RCC 7860 (cell line): ENCODE measurements at regions not wholly inside any gene's neighbourhood (a gene's known extent, or its start where the extent isn't known, plus 50 kb on each side); places are given as distances from the start of the nearest gene placed in this dataset.
"Not testable (repeated sequence)": the region's sequence is repeated elsewhere in the genome, so short reads cannot be mapped to it uniquely, and the experiment has no call there.

ENCODE experiments used
- DNase-seq: peaks from one replicate; pipeline ENCODE4 v3.0.0-alpha.2; 2015; ENCODE audit warnings: low spot score
- FAIRE-seq: peaks from 2 replicates; lab custom pipeline; 2012; peaks lifted over from hg19 to GRCh38; lab: Jason Lieb, UNC

DNA sequence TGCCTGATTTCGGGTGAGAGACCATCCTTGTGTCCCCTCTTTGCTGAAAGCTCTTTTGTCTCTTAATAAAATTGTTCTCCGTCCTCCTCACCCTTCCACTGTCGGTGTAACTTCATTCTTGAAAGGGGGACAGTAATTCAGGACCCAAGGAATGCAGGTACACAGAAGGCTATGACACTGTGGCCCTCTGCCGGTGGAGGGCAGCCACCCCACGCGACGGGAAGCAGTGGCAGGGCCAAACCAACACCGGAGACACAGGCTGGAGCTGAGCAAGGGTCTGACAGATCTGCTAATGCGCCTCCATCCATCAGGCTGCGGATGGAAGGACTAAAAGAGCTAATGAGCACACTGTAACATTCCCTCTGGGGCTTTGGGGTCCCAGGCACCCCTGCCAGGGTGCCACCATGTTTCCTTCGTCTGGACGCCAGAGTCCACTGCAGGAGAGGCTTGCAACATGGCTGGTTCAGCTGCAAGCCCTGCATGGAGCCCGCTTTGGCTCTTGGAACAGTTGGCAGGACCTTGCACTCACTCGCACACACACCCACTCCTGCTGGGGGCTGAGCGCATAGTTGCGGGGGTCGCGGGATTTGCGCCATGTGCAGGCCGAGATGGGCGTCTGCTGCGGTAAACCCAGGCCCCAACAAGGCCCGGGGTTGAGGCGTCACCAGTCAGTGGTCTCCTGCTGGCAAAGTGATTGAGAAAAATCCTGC, 544.1 kb upstream of the CDH7 start:
- no peak for DNase-seq
- no peak for FAIRE-seq

DNA sequence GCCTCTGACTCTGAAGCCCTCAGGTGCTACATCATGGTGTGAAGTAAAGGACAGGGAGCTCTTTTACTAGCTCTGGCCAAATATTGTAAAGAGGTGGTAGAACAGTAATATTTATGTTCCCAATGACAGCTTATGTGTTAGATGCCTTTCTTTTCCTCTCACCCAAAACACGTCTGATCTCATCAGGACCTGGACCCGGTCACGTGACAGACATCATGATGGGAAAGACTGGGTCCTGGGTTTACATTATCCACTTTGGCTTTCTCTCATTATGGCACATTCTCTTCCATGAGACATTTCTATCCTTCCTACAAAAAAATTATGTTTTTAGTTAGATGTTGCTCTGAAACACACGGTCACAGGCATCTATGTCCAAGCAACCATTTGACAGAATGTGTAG, 548.7 kb upstream of the CDH7 start:
- FAIRE-seq (no peak), DNase-seq (no peak)

DNA sequence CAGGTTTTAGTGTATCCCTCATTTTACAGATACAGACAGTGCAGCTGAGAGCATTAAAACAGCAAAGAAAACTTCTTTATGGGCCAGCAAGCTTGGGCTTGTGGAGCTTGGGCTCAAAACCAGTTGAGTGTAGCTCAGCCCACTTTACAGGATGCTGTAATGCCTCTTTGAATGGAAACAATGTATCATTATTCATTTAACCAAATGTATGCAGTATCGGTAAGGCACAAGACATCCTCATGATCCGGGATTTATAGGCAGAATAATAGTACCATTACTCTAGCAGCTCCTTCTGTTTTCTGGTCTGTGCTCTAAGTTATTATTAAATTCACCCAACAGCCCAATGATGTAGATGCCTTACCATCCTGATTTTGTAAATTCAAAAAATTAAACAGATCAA, 575.1 kb upstream of the CDH7 start:
- no peak for FAIRE-seq
- no peak for DNase-seq

DNA sequence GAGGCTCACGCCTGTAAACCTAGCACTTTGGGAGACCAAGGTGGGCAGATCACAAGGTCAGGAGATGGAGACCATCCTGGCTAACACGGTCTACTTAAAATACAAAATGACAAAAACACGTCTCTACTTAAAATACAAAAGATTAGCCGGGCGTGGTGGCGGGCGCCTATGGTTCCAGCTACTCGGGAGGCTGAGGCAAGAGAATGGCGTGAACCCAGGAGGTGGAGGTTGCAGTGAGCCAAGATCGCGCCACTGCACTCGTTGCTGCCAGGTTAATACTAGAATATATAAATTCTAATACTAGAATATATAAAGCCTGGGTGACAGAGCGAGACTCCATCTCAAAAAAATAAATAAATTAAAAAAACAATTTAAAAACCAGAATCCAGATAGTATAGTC, 588.7 kb upstream of the CDH7 start:
- FAIRE-seq, DNase-seq: not testable (repeated sequence)

DNA sequence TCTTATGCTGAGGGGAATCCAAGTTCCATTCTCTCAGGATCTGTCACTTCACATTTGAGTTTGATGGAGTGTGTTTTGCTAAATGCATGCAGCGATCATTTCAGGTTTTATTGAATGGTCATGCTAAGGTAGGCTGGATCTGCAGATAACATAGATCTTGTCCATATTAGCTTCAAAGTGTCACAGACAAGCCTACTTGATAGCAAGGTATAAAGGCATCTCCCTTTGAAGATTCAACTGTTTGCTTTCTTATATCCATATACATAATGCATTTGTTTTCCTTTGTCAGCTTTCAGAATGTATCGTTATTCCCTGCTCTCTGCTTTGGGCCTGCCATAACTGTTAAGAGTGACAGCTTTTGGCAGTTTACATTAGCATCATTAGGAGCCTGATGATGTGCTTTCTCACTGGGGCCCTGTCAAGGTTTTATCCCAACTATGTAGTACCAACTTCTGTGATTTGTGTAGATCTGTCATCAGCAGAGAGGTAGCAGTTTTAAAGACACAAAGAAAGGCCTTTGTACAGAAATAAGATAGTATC, 604.3 kb upstream of the CDH7 start:
- DNase-seq (no peak), FAIRE-seq (no peak)

DNA sequence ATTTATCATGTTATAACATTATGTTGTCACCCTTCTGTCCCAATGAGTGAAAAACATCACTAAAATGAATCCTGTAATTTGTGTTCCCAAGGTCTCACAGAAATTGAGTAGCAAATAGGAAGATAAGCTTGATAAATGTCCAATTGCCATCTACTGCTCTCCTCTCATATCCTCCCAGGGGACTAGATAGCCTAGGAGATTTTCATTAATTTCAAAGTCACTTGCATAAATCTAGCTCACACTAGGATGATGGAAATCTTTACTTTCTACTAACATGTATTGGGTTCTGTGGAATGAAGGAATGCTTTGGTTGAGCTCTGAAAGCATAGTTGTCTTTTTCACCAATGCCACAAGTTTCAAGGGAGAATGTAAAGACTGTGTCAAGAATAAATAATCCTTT, 605.5 kb upstream of the CDH7 start:
- no peak for FAIRE-seq

DNA sequence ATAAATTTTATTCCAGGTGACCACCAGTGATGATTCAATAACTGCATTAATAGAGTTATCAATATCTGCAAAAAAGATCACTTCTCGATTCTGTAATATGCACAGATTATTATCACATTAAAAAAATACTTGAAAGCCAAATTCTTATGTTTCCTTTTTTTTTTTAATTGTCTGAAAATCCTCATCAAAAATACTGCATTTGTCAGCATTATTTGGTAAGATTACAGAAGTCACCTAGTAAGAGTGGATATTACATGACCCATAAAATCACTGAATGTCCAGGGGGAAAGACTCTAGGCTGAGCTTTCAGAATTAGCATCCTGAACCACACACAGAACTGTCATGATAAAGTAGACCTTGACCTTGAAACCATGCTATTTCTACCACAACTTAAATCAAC, 617.2 kb upstream of the CDH7 start:
- DNase-seq (no peak), FAIRE-seq (no peak)

More for the DNA sequence above, 605.5 kb upstream of the CDH7 start:
- no peak for DNase-seq

DNA sequence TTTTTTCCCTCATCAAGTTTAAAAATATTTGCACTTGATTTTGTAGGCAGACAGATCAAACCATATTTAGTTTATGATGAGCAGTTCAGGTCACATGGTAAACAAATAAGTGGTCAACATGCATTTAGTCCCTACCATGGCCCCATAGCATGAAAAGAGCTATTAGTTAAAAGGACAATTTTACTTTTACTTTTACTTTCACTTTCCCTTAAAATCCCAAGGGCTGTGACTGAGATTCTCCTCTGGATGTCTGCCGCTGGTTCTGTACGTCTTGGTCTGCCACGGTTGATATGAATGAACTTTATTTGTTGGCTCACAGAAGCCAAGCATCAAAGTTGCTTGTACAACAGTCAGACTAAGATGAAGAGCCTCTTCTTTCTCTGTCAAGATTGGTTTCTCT, 626.2 kb upstream of the CDH7 start:
- FAIRE-seq (no peak), DNase-seq (peak; percentile 16)

DNA sequence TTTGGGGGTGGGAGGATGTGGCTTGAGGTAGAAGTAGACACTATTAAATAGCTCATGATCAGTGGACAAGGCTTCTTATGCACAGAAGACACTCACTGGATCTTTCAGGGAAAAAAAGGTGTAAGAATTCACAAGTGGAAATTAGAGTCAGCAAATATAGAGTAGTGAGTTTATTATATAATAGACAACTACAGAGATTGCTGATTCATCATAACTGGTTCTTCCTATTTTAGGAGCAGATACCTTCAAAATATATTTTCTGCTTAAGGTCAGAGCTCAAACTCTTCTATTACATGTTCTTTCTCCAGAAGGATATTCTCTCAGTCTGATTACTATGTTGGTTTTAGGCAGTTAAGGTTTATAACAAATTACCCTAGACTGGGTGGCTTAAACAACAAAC, 646.9 kb upstream of the CDH7 start:
- FAIRE-seq (no peak), DNase-seq (no peak)

DNA sequence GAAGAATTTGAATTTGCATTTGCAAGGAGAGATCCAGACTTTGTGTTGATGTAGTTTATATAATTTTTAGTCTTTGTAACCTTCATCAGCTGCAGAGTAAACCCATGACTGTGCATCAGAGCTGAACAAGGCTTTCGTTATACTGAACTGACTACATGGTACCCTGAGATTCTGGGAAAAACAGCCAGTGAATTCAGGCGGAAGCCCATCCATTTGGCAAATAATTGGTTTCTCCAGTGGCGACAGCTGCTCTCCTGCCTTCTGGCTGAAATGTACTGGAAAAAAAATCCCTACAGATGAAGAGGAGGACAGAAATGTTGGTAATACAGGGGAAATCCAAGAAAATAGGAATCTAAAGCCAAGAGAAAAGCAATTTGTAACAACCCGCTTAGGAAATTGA, 657.5 kb upstream of the CDH7 start:
- FAIRE-seq (no peak), DNase-seq (no peak)

DNA sequence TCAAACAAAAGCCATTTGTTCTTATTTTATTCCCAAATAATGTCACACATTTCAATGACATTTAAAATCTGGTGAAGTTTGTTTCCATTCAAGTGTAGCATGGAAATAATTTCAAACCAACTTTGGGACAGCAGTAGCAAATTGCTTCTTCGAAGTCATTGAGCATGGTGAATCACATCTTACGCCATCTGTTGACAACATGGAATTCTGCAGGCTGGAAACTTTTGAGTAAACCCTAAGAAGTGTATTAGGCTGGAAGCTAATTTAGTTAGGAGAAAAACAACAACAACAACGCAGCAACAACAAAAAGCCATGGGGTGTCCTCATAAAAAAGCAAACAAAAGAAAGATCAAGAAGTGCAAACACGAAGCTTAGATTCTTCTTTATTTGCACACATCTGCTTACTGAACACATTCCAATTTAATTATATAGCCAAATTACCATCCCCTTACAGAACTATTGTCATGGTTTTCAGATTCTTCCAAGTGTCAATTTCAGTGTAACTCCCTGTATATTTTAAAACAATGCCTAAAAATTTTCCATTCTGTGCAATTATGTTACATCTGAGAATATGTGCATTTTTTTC, 659.0 kb upstream of the CDH7 start:
- no peak for FAIRE-seq

DNA sequence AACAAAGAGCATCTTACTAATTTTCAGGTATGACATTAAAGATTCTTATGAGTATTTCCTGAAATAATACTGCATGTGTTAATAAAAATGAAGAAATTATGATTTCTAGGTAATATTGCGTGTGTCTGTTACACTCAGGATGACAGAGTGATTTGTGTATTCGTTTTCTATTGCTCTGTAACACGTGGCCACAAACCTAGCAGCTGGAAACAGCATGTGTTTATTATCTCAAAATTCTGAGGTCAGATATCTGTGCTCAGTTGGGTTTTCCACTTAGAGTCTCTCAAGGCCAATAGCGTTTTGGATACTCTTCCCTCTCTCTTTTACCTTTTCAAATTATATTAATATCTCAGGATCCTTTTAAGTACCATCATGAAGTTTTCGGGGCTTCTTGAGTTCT, 667.9 kb upstream of the CDH7 start:
- no peak for FAIRE-seq
- DNase-seq, result no peak

More for the DNA sequence above, 659.0 kb upstream of the CDH7 start:
- no peak for DNase-seq

DNA sequence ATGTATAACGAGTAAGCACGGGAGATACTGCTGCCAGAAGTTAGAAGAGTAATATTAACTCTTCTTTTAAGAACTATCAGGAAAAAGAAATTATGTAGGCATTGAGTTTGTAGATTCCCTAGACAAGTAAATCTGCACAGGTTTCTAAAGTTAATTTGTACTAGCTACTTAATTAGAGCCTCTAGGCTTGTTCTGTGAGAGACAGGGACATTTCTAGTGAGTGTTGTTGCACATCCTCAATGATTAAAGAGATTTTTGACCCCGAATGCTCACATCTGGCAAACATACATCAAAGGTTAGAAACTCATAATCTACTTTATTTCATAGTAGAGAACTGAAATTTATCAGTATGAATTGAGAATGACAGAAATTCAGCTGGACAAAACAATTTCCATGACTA, 669.0 kb upstream of the CDH7 start:
- DNase-seq (no peak), FAIRE-seq (no peak)

DNA sequence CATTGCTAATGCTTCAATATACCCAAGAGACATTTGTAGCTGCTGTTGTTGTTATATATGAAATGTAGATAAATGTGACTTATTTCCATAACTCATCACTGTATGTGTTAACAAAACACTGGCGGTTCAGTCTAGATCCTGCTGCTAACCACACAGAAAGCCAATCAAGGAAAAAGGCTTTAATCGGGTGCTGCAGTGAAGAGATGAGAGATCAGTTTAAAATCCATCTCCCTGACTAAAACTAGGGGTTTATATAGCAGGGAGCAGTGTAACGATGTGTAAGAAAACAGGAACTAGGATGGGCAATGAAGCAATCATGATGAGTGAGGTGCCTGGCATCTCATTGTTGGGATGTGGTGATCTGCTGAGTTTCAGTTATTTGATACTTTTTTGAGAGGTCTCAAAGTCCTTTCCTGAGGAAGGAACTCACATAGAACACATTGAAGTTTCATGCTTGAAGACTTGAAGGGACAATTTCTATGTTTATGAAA, 677.7 kb upstream of the CDH7 start:
- FAIRE-seq, result no peak
- DNase-seq, result no peak

DNA sequence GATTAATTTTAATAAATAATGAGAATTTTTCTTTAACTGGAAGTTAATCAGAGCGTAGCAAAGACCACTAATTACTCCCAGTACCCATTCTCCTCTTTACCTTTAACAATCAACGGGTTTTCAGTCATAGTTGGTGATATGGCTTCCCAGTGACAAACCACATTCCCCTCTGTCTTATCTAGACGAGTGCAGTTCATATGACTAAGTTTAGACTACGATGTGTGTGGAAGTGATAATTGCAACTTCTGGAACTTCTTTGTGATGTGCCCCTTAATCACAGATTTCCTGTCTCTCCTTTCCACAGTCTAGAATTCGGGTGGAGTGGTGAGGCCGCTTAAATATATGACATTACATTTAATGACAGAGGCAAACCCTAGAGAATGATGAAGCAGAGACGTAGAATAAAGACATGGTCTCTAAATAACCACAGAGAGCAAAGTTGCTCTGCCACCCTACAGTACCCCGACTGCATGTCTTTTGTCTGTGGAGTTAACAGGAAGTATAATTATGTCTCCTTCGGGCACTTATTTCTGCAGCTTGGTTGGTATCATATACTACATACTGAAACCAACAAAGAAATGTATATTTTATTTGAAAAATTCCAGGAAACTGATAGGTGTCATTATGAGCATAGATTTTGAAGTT, 693.3 kb upstream of the CDH7 start:
- DNase-seq (no peak), FAIRE-seq (no peak)

DNA sequence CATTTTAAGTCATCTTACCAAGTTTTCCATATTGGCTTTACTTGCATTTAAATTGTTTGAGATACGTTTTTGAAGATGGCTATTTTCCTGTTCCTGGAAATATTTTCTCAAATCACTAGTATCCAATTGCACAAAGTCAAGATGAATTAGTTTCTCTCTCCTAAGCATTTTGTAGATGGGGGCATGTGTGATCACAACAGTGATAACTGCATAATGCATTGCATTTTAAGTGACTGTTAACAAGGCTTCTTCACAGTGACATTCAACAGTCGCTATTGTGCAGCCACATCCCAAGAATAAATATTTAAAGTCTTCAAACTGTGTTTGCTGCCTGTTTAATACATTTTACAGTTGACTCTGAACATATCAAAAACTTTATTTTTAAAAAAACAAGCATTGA, 694.2 kb upstream of the CDH7 start:
- FAIRE-seq, result no peak

DNA sequence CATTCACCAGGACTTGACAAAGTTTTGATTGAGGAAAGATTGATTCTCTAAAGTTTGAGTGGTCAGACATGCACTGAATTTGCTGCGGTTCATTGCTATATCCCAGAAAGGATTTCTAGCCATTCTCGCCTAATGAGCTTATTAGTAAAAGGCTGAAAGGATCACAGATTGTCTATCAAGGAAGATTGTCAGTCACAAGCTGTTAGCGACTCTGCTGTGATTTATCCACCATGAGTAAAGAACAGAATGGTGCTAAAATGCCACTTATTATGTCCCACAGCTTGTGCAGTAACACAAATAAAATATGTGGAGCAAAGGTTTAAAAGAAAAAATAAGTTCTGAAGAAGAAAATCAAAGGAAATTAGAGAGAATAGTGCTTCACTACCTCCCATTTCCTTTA, 701.2 kb upstream of the CDH7 start:
- no peak for FAIRE-seq

More for the DNA sequence above, 694.2 kb upstream of the CDH7 start:
- no peak for DNase-seq

DNA sequence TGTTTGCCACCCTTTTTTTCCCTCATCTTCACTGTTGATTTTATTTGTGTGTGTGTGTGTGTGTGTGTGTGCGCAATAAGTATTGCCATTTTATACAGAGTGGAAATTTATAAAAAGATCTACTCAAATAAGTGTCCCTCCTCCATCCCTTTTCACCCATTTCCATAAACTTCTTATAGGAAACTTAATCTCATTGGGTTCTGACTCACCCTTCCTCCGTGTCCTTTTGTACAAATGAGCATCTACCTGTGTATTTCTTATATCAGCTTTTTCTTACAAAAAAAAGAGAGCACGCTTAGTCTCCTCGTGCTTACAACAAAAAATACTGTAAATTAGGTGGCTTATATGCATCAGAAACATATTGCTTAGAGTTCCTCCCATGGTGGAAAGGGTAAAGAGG, 711.2 kb upstream of the CDH7 start:
- no peak for FAIRE-seq

More for the DNA sequence above, 701.2 kb upstream of the CDH7 start:
- no peak for DNase-seq

DNA sequence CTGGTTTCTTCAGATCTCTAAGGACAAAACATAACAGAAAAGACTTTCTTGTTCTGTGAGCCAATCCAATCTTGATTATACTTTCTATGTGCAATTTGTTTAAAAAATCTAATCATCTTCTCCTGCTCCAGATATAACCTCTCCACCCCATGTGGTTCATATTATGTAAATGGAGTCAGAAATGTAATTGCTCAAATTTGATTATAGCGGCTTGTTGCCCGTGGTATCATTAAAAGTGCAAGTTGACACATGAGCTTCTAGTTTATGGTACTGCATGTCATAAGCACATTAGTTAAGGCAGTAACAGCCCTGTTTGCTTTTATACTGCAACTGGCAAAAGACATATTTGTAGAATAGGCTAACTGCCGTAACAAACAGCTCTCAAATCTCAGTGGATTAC, 715.1 kb upstream of the CDH7 start:
- FAIRE-seq (no peak), DNase-seq (no peak)

More for the DNA sequence above, 711.2 kb upstream of the CDH7 start:
- no peak for DNase-seq

DNA sequence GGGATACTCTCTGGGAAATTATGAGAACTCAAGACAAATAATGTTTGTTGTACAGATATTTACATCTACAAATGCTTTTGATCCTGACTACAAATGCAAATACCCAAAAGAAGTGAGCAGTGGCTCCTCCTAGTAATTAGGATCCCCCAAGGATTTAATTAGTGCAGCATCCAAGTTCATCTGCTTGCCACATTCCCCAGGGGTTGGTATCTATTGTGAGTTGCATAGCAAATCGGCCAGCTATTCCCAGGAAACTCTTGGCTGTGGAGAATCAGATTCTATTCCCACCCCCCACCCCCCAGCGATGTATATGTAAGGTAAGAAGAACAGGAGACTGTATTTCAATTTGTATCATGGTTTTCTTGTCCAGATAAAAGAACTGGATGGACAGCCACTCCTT, 725.1 kb upstream of the CDH7 start:
- FAIRE-seq, result no peak
- DNase-seq, result no peak

DNA sequence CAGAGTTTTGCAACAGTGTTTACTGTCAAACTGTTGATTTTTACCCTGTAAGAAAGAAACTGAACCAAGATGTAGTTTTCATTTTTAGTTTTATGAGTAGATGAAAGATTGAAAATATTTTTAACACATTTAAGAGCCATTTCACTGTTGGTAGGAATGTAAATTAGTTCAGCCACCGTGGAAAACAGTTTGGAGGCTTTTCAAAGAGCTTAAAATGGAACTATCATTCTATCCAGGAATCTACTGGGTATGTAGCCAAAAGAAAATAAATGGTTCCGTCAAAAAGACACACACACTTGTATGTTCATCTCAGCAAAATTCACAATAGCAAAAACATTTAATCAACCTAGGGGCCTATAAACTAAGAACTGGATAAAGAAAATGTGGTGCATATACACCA, 729.8 kb upstream of the CDH7 start:
- DNase-seq (no peak), FAIRE-seq (no peak)

DNA sequence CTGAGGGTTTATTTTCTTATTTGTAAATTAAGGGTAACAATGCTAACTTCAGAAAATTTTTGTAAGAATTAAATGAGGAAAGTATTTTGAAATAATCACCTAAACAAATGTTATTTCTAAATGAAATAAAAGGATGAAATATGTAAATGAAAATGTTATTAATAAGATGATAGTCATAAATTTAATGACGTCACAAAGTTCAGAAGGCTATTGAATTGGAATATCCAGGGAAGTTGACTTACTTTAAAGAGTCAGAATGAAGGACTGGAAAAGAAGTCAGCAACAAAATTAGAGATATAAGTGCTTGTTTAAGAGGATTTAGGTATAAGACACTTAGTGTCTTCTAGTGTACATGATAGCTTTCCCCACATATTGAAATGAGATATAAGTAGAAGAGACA, 732.6 kb upstream of the CDH7 start:
- DNase-seq (no peak), FAIRE-seq (no peak)
